CD4-positive, alpha-beta T cell (primary cell): ENCODE measurements at regions not wholly inside any gene's neighbourhood (a gene's known extent, or its start where the extent isn't known, plus 50 kb on each side); places are given as distances from the start of the nearest gene placed in this dataset.

Experiments used
- ATAC-seq: fragments of 200-7000 bp; cut with Tn5 transposase; one replicate; pipeline ENCODE4 v1.10.0; 2022; ENCODE audit warnings: mild to moderate bottlenecking; ENCODE audit not compliant: poor library complexity
- CTCF ChIA-PET: fragments of 350-600 bp; sonication (Branson Sonifier 250); formaldehyde crosslinking; loops from one replicate; lab custom pipeline; 2021; ENCODE audit warnings: antibody characterized with exemption, inconsistent platforms; lab: Charles Lee
- POLR2A ChIA-PET: fragments of 350-600 bp; sonication (Branson Sonifier 250); formaldehyde crosslinking; loops from one replicate; lab custom pipeline; 2021; ENCODE audit warnings: antibody characterized with exemption, inconsistent platforms; lab: Charles Lee
- DNase-seq, 14 experiments: peaks; one replicate each; pipeline ENCODE4 v3.0.0-alpha.2; 2013 to 2020; ENCODE audit warnings: mixed read lengths in 2 of 14
- H3K27ac ChIP-seq, 2 donors: one replicate each; pipeline versions ENCODE4 v1.5.1 to v1.7.0; 2013; ENCODE audit warnings: low read length in 2 of 2, low read depth in 1 of 2, mild to moderate bottlenecking in 1 of 2
- H3K27me3 ChIP-seq, 2 experiments: 1 replicate in 1 of 2; 2 replicates in 1 of 2; pipeline versions ENCODE4 v1.6.1 to v1.7.0; 2013; ENCODE audit warnings: low read length in 2 of 2, control low read depth in 1 of 2, mild to moderate bottlenecking in 1 of 2, moderate library complexity in 1 of 2; ENCODE audit not compliant: insufficient read depth in 2 of 2, control insufficient read depth in 1 of 2
- H3K36me3 ChIP-seq: one replicate; pipeline ENCODE4 v1.6.1; 2013; ENCODE audit warnings: low read length, control low read depth; ENCODE audit not compliant: insufficient read depth
- H3K4me1 ChIP-seq: one replicate; pipeline ENCODE4 v1.6.1; 2013; ENCODE audit warnings: low read length, control low read depth; ENCODE audit not compliant: insufficient read depth
- H3K4me3 ChIP-seq: one replicate; pipeline ENCODE4 v1.5.1; 2013; ENCODE audit warnings: mild to moderate bottlenecking, low read length, moderate library complexity
- H3K9me3 ChIP-seq, 2 experiments: 1 replicate in 1 of 2; 2 replicates in 1 of 2; pipeline versions ENCODE4 v1.6.1 to v1.7.0; 2013; ENCODE audit warnings: low read length in 2 of 2, mild to moderate bottlenecking in 2 of 2, control low read depth in 1 of 2, moderate library complexity in 1 of 2; ENCODE audit not compliant: control insufficient read depth in 1 of 2, insufficient read depth in 1 of 2
- H3K27ac Mint-ChIP-seq: one replicate; pipeline ENCODE4 v1.8.0; 2020; ENCODE audit warnings: mixed read lengths
- H3K27me3 Mint-ChIP-seq: one replicate; pipeline ENCODE4 v1.8.0; 2021; ENCODE audit warnings: mixed read lengths
- H3K36me3 Mint-ChIP-seq: one replicate; pipeline ENCODE4 v1.8.0; 2021; ENCODE audit warnings: low read depth, mixed read lengths
- H3K4me1 Mint-ChIP-seq: one replicate; pipeline ENCODE4 v1.8.0; 2021; ENCODE audit warnings: low read depth, mixed read lengths
- H3K4me3 Mint-ChIP-seq: one replicate; pipeline ENCODE4 v1.8.0; 2020; ENCODE audit warnings: mild to moderate bottlenecking, mixed read lengths
- H3K9me3 Mint-ChIP-seq: one replicate; pipeline ENCODE4 v1.8.0; 2020; ENCODE audit warnings: mixed read lengths
- intact Hi-C, 2 experiments: fragments of 100-400 bp; cut with DNase I in 1 of 2; cut with micrococcal nuclease in 1 of 2; formaldehyde crosslinking; loops; one replicate each; pipeline versions ENCODE4 v1.15.1 to v1.9.0; 2023 to 2025; cut with DNase I, micrococcal nuclease
- TF ChIP-seq, protein P1 (sequence below): fragments of 200-600 bp; IDR thresholded peaks from one replicate; pipeline ENCODE4 v1.8.0; 2022; ENCODE audit warnings: antibody characterized with exemption, mild to moderate bottlenecking

DNA sequence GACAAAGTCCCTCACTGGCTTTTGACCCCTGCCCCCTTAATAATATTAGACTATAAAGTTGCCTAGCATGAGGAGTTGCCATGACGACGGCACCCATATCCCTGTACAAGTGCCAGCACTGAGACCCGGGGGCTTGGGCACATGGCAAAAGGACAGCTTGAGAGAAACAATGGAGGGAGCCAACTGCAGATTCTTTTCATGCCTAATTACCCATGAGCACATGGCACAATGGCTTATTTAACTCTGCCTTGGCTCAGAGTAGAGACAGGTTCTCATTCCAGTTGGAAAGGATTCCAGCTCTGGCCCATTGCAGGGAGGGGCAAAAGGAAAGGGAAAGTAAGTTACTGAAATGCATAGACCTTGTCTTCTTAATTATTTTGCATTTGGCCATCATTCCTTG, 261.2 kb upstream of the UBASH3B start:
- Histone ChIP-seq H3K4me3 (no peak overlapping the region), H3K27ac (no peak overlapping the region), H3K9me3 (no peaks in the 10 kb centered on the region), H3K27me3 (no peaks in the 10 kb centered on the region), H3K36me3 (no peaks in the 10 kb centered on the region), H3K4me1 (no peaks in the 10 kb centered on the region)
- Mint-ChIP-seq H3K9me3 (no peaks in the 10 kb centered on the region), H3K36me3 (no peaks in the 10 kb centered on the region), H3K4me3 (no peak overlapping the region), H3K27ac (no peak overlapping the region), H3K27me3 (no peaks in the 10 kb centered on the region), H3K4me1 (no peaks in the 10 kb centered on the region)
- intact Hi-C loops: no loop called here
- ChIA-PET CTCF (no interaction called here), POLR2A (no interaction called here)
- TF ChIP-seq, protein P1, sequence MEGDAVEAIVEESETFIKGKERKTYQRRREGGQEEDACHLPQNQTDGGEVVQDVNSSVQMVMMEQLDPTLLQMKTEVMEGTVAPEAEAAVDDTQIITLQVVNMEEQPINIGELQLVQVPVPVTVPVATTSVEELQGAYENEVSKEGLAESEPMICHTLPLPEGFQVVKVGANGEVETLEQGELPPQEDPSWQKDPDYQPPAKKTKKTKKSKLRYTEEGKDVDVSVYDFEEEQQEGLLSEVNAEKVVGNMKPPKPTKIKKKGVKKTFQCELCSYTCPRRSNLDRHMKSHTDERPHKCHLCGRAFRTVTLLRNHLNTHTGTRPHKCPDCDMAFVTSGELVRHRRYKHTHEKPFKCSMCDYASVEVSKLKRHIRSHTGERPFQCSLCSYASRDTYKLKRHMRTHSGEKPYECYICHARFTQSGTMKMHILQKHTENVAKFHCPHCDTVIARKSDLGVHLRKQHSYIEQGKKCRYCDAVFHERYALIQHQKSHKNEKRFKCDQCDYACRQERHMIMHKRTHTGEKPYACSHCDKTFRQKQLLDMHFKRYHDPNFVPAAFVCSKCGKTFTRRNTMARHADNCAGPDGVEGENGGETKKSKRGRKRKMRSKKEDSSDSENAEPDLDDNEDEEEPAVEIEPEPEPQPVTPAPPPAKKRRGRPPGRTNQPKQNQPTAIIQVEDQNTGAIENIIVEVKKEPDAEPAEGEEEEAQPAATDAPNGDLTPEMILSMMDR: no peak
- DNase-seq: no peak
- no peak for ATAC-seq

DNA sequence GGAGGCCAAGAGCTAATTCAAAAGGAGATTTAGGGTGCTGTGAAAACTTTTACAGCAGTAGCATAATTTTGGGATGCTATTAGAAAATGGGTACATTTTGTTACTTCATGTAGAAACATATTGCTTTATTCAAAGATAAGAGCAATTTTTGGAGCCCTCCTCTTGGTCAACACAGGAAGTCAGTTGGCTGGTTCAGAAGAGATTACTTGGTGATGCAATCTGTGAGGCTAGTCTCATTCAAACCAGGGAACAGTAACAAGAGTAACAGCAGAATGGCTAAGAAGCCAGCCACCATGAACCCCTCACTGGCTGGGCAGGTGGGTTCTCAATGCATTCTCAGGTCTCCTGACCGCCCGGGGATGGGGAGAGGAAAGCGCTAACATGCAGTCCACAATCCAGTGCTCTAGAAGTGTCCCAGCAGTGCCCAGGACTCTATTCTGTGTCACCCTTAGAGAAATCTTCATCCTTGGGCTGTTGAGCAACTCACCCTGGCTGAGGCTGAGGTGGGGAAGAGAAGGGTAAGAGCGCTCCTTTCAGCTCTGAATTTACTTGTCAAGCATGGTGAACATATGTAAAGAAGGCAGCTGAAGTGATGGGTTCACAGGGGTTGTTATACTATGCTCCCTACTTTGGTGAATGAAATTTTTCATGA, 262.2 kb upstream of the UBASH3B start:
- H3K4me1 Mint-ChIP-seq: no peaks in the 10 kb centered on the region
- ATAC-seq (no peak), DNase-seq (no peak)
- Histone ChIP-seq H3K27ac (no peak overlapping the region), H3K4me1 (no peaks in the 10 kb centered on the region), H3K9me3 (no peaks in the 10 kb centered on the region), H3K4me3 (no peak overlapping the region), H3K27me3 (no peaks in the 10 kb centered on the region), H3K36me3 (no peaks in the 10 kb centered on the region)
- no peaks in the 10 kb centered on the region for H3K27me3 Mint-ChIP-seq
- intact Hi-C loops: no loop called here
- TF ChIP-seq, protein P1: no peak
- H3K36me3 Mint-ChIP-seq: no peaks in the 10 kb centered on the region
- ChIA-PET CTCF (no interaction called here), POLR2A (no interaction called here)
- no peaks in the 10 kb centered on the region for H3K9me3 Mint-ChIP-seq
- H3K27ac Mint-ChIP-seq: no peak overlapping the region
- no peak overlapping the region for H3K4me3 Mint-ChIP-seq

DNA sequence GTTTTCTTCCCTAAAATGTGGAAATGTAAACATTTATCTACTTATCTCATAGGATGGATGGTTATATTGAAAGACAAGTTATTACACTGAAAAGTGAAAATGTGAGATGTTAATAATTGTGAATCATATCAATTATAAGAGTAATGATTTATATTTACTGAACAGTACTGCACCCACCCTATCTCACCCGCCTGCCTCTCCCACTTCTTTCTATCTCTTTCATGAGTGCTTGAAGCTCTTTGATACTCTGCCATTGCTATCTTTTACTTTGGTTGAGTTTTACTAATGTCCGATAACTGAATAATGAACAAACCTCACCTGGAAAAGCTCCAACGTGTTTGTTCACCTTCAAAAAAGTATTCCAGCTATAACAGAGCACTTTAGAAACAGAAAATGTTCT, 263.0 kb upstream of the UBASH3B start:
- H3K4me3 Mint-ChIP-seq: no peak overlapping the region
- H3K27ac Mint-ChIP-seq: no peak overlapping the region
- no peaks in the 10 kb centered on the region for H3K36me3 ChIP-seq
- no peaks in the 10 kb centered on the region for H3K27me3 ChIP-seq
- CTCF ChIA-PET: no interaction called here
- H3K9me3 ChIP-seq: no peaks in the 10 kb centered on the region
- H3K4me1 ChIP-seq: no peaks in the 10 kb centered on the region
- no peaks in the 10 kb centered on the region for H3K27me3 Mint-ChIP-seq
- no peaks in the 10 kb centered on the region for H3K4me1 Mint-ChIP-seq
- ATAC-seq (no peak), DNase-seq (no peak)
- no peaks in the 10 kb centered on the region for H3K9me3 Mint-ChIP-seq
- no peak overlapping the region for H3K4me3 ChIP-seq
- POLR2A ChIA-PET: no interaction called here
- TF ChIP-seq, protein P1: no peak
- H3K27ac ChIP-seq: no peak overlapping the region
- intact Hi-C loops: no loop called here
- no peaks in the 10 kb centered on the region for H3K36me3 Mint-ChIP-seq
